ENCODE measurements at regions not wholly inside any gene's neighbourhood (a gene's known extent, or its start where the extent isn't known, plus 50 kb on each side); places are given as distances from the start of the nearest gene placed in this dataset.

- H3K36me3 ChIP-seq (ENCODE audit: control insufficient read depth, insufficient read depth, low read length): no peaks in the 10 kb centered on the region
Observed at GRCh38 chr6:142561511-142562265, 259.9 kb downstream of the ADGRG6 start.

GRCh38 chr6:142562865-142563264 lies 261.1 kb downstream of the ADGRG6 start:
- Histone ChIP-seq H3K36me3 (ENCODE audit: control insufficient read depth, insufficient read depth, low read length) (no peaks in the 10 kb centered on the region), H3K27me3 (replicated peaks; ENCODE audit: control insufficient read depth, insufficient read depth, low read length) (no peaks in the 10 kb centered on the region), H3K4me3 (replicated peaks; ENCODE audit: low read depth, low read length) (no peak overlapping the region)
- no peak for DNase-seq (ENCODE audit: extremely low read depth, insufficient read length)
- no peak for TF ChIP-seq CTCF (IDR thresholded peaks at IDR 0.05; ENCODE audit: insufficient read depth, low read length, poor library complexity, severe bottlenecking)

More at GRCh38 chr6:142561511-142562265, 259.9 kb downstream of the ADGRG6 start:
- TF ChIP-seq CTCF (IDR thresholded peaks at IDR 0.05; ENCODE audit: insufficient read depth, low read length, poor library complexity, severe bottlenecking): no peak
- H3K27me3 ChIP-seq (replicated peaks; ENCODE audit: control insufficient read depth, insufficient read depth, low read length): no peaks in the 10 kb centered on the region
- H3K4me3 ChIP-seq (replicated peaks; ENCODE audit: low read depth, low read length): no peak overlapping the region
- DNase-seq (ENCODE audit: extremely low read depth, insufficient read length): no peak

- TF ChIP-seq CTCF (IDR thresholded peaks at IDR 0.05; ENCODE audit: insufficient read depth, low read length, poor library complexity, severe bottlenecking): peak; percentile 95
- no peaks in the 10 kb centered on the region for H3K27me3 ChIP-seq (replicated peaks; ENCODE audit: control insufficient read depth, insufficient read depth, low read length)
- no peaks in the 10 kb centered on the region for H3K36me3 ChIP-seq (ENCODE audit: control insufficient read depth, insufficient read depth, low read length)
- no peak overlapping the region for H3K4me3 ChIP-seq (replicated peaks; ENCODE audit: low read depth, low read length)
- DNase-seq (ENCODE audit: extremely low read depth, insufficient read length): peak; percentile 18
Observed at GRCh38 chr6:142566628-142567396, 265.0 kb downstream of the ADGRG6 start.

GRCh38 chr6:142567461-142567860 lies 265.7 kb downstream of the ADGRG6 start:
- Histone ChIP-seq H3K27me3 (replicated peaks; ENCODE audit: control insufficient read depth, insufficient read depth, low read length) (no peaks in the 10 kb centered on the region), H3K4me3 (replicated peaks; ENCODE audit: low read depth, low read length) (no peak overlapping the region), H3K36me3 (ENCODE audit: control insufficient read depth, insufficient read depth, low read length) (no peaks in the 10 kb centered on the region)
- no peak for TF ChIP-seq CTCF (IDR thresholded peaks at IDR 0.05; ENCODE audit: insufficient read depth, low read length, poor library complexity, severe bottlenecking)
- DNase-seq (ENCODE audit: extremely low read depth, insufficient read length): no peak

- no peaks in the 10 kb centered on the region for H3K36me3 ChIP-seq (ENCODE audit: control insufficient read depth, insufficient read depth, low read length)
- DNase-seq (ENCODE audit: extremely low read depth, insufficient read length): no peak
- no peak for TF ChIP-seq CTCF (IDR thresholded peaks at IDR 0.05; ENCODE audit: insufficient read depth, low read length, poor library complexity, severe bottlenecking)
- no peaks in the 10 kb centered on the region for H3K27me3 ChIP-seq (replicated peaks; ENCODE audit: control insufficient read depth, insufficient read depth, low read length)
- no peak overlapping the region for H3K4me3 ChIP-seq (replicated peaks; ENCODE audit: low read depth, low read length)
Observed at GRCh38 chr6:142568857-142569597, 267.2 kb downstream of the ADGRG6 start.
